HCT116 (cell line): ENCODE measurements at regions not wholly inside any gene's neighbourhood (a gene's known extent, or its start where the extent isn't known, plus 50 kb on each side); places are given as distances from the start of the nearest gene placed in this dataset.

ENCODE experiments used
- ATAC-seq: fragments of 200-7000 bp; cut with Tn5 transposase; 2 replicates; pipeline ENCODE4 v1.9.1; 2020; ENCODE audit warnings: mild to moderate bottlenecking, moderate library complexity
- BruUV-seq: library from RNA; stranded (reverse); fragments of 400-500 nt; replicated peaks from 2 replicates; lab custom pipeline; 2021; lab: Mats Ljungman, UMichigan
- CTCF ChIA-PET: fragments of 300-600 bp; sonication (Branson Sonifier 250); formaldehyde crosslinking; loops from one replicate; lab custom pipeline; 2021; ENCODE audit warnings: antibody characterized with exemption; lab: Charles Lee
- POLR2A ChIA-PET: fragments of 300-600, 350-600 bp; sonication (Branson Sonifier 250); formaldehyde crosslinking; loops from one replicate; lab custom pipeline; 2021; ENCODE audit warnings: antibody characterized with exemption; lab: Charles Lee
- RAD21 ChIA-PET, 2 experiments: fragments of 300-600 bp; sonication (Branson Sonifier 250); formaldehyde crosslinking; loops; one replicate each; lab custom pipeline; 2023; ENCODE audit warnings: low total read pairs in 2 of 2; ENCODE audit not compliant: uncharacterized antibody in 2 of 2, unreplicated experiment in 2 of 2, low non-redundant PET in 1 of 2; lab: Charles Lee
- DNase-seq: peaks from one replicate; pipeline ENCODE4 v3.0.0-alpha.2; 2010; ENCODE audit warnings: low read depth, low spot score
- H2AFZ ChIP-seq: fragments of 200-600 bp; shearing (Covaris generic), sonication (generic); 2 replicates; pipeline ENCODE4 v1.6.1; 2017; ENCODE audit warnings: low read depth, mixed run types, mixed read lengths, antibody characterized with exemption, low read length; ENCODE audit not compliant: poor library complexity, severe bottlenecking
- H3K27ac ChIP-seq: 2 replicates; pipeline ENCODE4 v1.5.1; 2012; ENCODE audit warnings: low read depth, low read length
- H3K27me3 ChIP-seq: fragments of 200-600 bp; sonication (generic); 2 replicates; pipeline ENCODE4 v1.6.1; 2016; ENCODE audit warnings: mixed run types, low read length, mixed read lengths; ENCODE audit not compliant: insufficient read depth
- H3K36me3 ChIP-seq, 2 experiments: fragments of 200-500 bp in 1 of 2; fragments of 200-600 bp in 1 of 2; sonication (Bioruptor generic) in 1 of 2; sonication (generic) in 1 of 2; 2 replicates each; pipeline versions ENCODE4 v1.5.1 to v1.6.1; 2014 to 2016; ENCODE audit warnings: low read length in 2 of 2, inconsistent platforms in 1 of 2, mixed read lengths in 1 of 2, mixed run types in 1 of 2; ENCODE audit not compliant: insufficient read depth in 2 of 2, control insufficient read depth in 1 of 2
- H3K4me1 ChIP-seq, 2 experiments: fragments of 200-600 bp in 1 of 2; sonication (generic) in 1 of 2; 2 replicates each; pipeline versions ENCODE4 v1.5.1 to v1.6.1; 2012 to 2017; ENCODE audit warnings: low read length in 2 of 2, inconsistent platforms in 1 of 2, mild to moderate bottlenecking in 1 of 2, mixed read lengths in 1 of 2, mixed run types in 1 of 2, moderate library complexity in 1 of 2; ENCODE audit not compliant: insufficient read depth in 2 of 2, control insufficient read depth in 1 of 2
- H3K4me2 ChIP-seq: fragments of 200-600 bp; sonication (generic); 2 replicates; pipeline ENCODE4 v1.6.1; 2017; ENCODE audit warnings: mixed run types, low read length, mixed read lengths
- H3K4me3 ChIP-seq, 2 experiments: fragments of 200-600 bp in 1 of 2; sonication (generic) in 1 of 2; replicated peaks in 1 of 2; 2 replicates each; pipeline ENCODE4 v1.5.1; 2011 to 2016; ENCODE audit warnings: low read length in 2 of 2, control low read depth in 1 of 2, low read depth in 1 of 2, mild to moderate bottlenecking in 1 of 2, mixed read lengths in 1 of 2, mixed run types in 1 of 2
- H3K79me2 ChIP-seq: fragments of 200-600 bp; sonication (generic); 2 replicates; pipeline ENCODE4 v1.6.1; 2017; ENCODE audit warnings: mild to moderate bottlenecking, mixed run types, low read length, moderate library complexity, mixed read lengths; ENCODE audit not compliant: insufficient read depth
- H3K9ac ChIP-seq: fragments of 200-600 bp; sonication (generic); 2 replicates; pipeline ENCODE4 v1.6.1; 2016; ENCODE audit warnings: low read length, mixed read lengths
- H3K9me2 ChIP-seq: fragments of 200-600 bp; sonication (generic), shearing (Covaris generic); 2 replicates; pipeline ENCODE4 v1.6.1; 2017; ENCODE audit warnings: mixed run types, mild to moderate bottlenecking, moderate library complexity; ENCODE audit not compliant: insufficient read depth
- H3K9me3 ChIP-seq, 2 experiments: fragments of 200-500 bp in 1 of 2; fragments of 200-600 bp in 1 of 2; sonication (Bioruptor generic) in 1 of 2; sonication (generic) in 1 of 2; 2 replicates each; pipeline ENCODE4 v1.6.1; 2014 to 2017; ENCODE audit warnings: low read length in 2 of 2, mixed read lengths in 2 of 2, inconsistent platforms in 1 of 2, low read depth in 1 of 2, mild to moderate bottlenecking in 1 of 2, mixed run types in 1 of 2, moderate library complexity in 1 of 2; ENCODE audit not compliant: control insufficient read depth in 1 of 2, insufficient read depth in 1 of 2
- H4K20me1 ChIP-seq: fragments of 200-600 bp; sonication (generic), shearing (Covaris generic); 2 replicates; pipeline ENCODE4 v1.6.1; 2017; ENCODE audit warnings: mixed run types, mild to moderate bottlenecking, moderate library complexity; ENCODE audit not compliant: insufficient read depth
- CBX3 ChIP-seq: IDR thresholded peaks from 2 replicates; pipeline ENCODE4 v1.6.1; 2012; ENCODE audit warnings: low read depth
- CTCF ChIP-seq, 3 experiments: fragments of 200-600 bp in 1 of 3; sonication (generic) in 1 of 3; IDR thresholded peaks in 2 of 3; conservative IDR thresholded peaks in 1 of 3; 2 replicates each; pipeline ENCODE4 v1.5.1; 2012 to 2017; ENCODE audit warnings: low read depth in 2 of 3, low read length in 2 of 3, antibody characterized with exemption in 1 of 3, borderline replicate concordance in 1 of 3, control low read depth in 1 of 3, mild to moderate bottlenecking in 1 of 3, mixed read lengths in 1 of 3, mixed run types in 1 of 3, moderate library complexity in 1 of 3; ENCODE audit not compliant: insufficient read depth in 1 of 3
- ELF1 ChIP-seq: IDR thresholded peaks from 2 replicates; pipeline ENCODE4 v1.6.1; 2012; ENCODE audit warnings: low read depth, borderline replicate concordance
- EZH2 ChIP-seq: fragments of 200-600 bp; sonication (generic); IDR thresholded peaks from 2 replicates; pipeline ENCODE4 v1.6.1; 2017; ENCODE audit warnings: antibody characterized with exemption, mixed run types
- JUND ChIP-seq: IDR thresholded peaks from 2 replicates; pipeline ENCODE4 v1.6.1; 2012
- POLR2AphosphoS5 ChIP-seq: IDR thresholded peaks from 2 replicates; pipeline ENCODE4 v1.6.1; 2011; ENCODE audit warnings: mild to moderate bottlenecking, low read depth, low read length, moderate library complexity
- RAD21 ChIP-seq: IDR thresholded peaks from 2 replicates; pipeline ENCODE4 v1.6.1; 2012; ENCODE audit warnings: low read depth, mild to moderate bottlenecking
- SIN3A ChIP-seq: IDR thresholded peaks from 2 replicates; pipeline ENCODE4 v1.6.1; 2012; ENCODE audit warnings: low read depth
- SP1 ChIP-seq: IDR thresholded peaks from 2 replicates; pipeline ENCODE4 v1.6.1; 2012; ENCODE audit warnings: low read depth
- SRF ChIP-seq: IDR thresholded peaks from 2 replicates; pipeline ENCODE4 v1.6.1; 2012; ENCODE audit warnings: low read depth
- TCF7L2 ChIP-seq: IDR thresholded peaks from 2 replicates; pipeline ENCODE4 v1.7.0; 2011; ENCODE audit warnings: borderline replicate concordance, inconsistent platforms; ENCODE audit not compliant: insufficient read depth, insufficient read length; ENCODE audit errors: extremely low read depth
- ZFX ChIP-seq: fragments of 450-650 bp; IDR thresholded peaks from 2 replicates; pipeline ENCODE4 v1.6.1; 2017
- ZNF274 ChIP-seq: fragments of 200-500 bp; sonication (Bioruptor generic); IDR thresholded peaks from 2 replicates; pipeline ENCODE4 v1.6.1; 2014; ENCODE audit warnings: mild to moderate bottlenecking, low read depth, low read length, inconsistent platforms
- intact Hi-C: fragments of 100-400 bp; cut with micrococcal nuclease; formaldehyde crosslinking; loops from 2 replicates; pipeline ENCODE4 v1.10.0; 2022
- TF ChIP-seq, protein P1 (sequence below): IDR thresholded peaks from 2 replicates; pipeline ENCODE4 v1.6.1; 2012
- TF ChIP-seq, protein P2 (sequence below): IDR thresholded peaks from 2 replicates; pipeline ENCODE4 v1.6.1; 2012; ENCODE audit warnings: low read depth
- TF ChIP-seq, protein P3 (sequence below): IDR thresholded peaks from 2 replicates; pipeline ENCODE4 v1.6.1; 2012

DNA sequence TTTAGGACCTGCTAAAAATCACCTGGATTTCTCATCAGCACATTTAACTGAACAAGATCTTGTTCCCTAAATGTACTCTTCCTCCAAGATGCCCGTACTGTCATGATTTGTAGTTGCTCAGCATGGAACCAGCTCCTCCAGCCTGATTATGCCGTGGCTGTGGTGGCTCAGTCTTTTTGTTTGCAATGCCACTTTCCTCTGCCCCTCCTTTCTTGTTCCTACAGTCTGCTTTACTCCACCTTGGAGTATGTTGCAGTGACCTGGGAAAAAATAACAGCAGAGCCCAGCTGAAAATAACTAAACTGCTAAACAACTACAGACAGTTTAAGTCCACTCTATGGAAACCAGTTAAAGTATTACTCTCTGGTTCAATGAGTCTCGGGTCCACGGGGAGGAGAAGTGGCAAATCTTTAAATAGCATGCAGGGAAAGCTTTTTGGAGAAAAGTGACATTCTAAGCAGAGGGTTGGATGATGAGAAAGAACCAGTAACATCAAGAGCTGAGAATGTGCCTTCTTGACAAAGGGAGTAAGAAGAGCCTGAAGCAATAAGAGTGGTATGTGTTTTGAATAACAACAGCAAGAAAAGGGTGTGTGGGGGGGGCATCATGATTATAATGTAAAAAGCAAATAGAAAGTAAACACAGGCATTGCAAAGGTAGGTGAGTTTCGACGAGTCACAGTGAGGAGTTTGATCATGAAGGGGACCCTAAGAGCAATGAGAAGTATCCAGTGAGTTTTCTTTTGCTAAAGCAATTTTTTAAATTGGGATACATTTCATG, 225.7 kb downstream of the TMX3 start (continued):
- TF ChIP-seq, protein P1, sequence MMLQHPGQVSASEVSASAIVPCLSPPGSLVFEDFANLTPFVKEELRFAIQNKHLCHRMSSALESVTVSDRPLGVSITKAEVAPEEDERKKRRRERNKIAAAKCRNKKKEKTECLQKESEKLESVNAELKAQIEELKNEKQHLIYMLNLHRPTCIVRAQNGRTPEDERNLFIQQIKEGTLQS: no peak
- TF ChIP-seq ZNF274: no peak
- TF ChIP-seq, protein P2, sequence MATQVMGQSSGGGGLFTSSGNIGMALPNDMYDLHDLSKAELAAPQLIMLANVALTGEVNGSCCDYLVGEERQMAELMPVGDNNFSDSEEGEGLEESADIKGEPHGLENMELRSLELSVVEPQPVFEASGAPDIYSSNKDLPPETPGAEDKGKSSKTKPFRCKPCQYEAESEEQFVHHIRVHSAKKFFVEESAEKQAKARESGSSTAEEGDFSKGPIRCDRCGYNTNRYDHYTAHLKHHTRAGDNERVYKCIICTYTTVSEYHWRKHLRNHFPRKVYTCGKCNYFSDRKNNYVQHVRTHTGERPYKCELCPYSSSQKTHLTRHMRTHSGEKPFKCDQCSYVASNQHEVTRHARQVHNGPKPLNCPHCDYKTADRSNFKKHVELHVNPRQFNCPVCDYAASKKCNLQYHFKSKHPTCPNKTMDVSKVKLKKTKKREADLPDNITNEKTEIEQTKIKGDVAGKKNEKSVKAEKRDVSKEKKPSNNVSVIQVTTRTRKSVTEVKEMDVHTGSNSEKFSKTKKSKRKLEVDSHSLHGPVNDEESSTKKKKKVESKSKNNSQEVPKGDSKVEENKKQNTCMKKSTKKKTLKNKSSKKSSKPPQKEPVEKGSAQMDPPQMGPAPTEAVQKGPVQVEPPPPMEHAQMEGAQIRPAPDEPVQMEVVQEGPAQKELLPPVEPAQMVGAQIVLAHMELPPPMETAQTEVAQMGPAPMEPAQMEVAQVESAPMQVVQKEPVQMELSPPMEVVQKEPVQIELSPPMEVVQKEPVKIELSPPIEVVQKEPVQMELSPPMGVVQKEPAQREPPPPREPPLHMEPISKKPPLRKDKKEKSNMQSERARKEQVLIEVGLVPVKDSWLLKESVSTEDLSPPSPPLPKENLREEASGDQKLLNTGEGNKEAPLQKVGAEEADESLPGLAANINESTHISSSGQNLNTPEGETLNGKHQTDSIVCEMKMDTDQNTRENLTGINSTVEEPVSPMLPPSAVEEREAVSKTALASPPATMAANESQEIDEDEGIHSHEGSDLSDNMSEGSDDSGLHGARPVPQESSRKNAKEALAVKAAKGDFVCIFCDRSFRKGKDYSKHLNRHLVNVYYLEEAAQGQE: no peak
- TF ChIP-seq JUND: no peak

DNA sequence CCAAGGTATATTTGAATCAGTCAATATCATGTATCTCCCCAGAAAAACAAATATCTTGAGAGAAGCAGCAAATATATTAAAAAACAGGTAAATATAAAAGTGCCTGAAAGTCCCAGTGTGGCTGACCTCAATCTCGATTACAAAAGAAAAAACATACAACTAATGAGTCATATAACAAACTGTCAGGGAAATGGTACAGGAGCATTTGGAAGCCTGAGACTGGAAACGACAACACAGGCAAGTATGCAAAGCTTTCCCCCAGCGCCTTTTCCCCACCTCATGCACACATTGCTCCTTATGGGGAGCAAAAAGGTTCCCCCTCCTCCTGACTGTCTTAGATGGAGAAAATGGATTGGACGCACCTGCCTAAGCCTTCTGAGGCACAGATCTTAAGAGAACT, 230.7 kb downstream of the TMX3 start:
- no peak overlapping the region for H3K27ac ChIP-seq
- no peak for ATAC-seq
- H3K4me3 ChIP-seq: no peak overlapping the region
- no peaks in the 10 kb centered on the region for H3K27me3 ChIP-seq
- BruUV-seq: no TSS peak
- ChIA-PET RAD21 (no interaction called here), CTCF (no interaction called here), POLR2A (no interaction called here)
- no peak overlapping the region for H3K4me2 ChIP-seq
- H3K4me1 ChIP-seq: no peaks in the 10 kb centered on the region
- DNase-seq: no peak
- no peaks in the 10 kb centered on the region for H3K36me3 ChIP-seq
- H4K20me1 ChIP-seq: no peaks in the 10 kb centered on the region
- peaks cover 10 to 17% of the 10 kb centered on the region in 2 experiments; a peak in 2 of 4 replicates for H3K9me3 ChIP-seq
- H2AFZ ChIP-seq: no peak overlapping the region
- H3K9ac ChIP-seq: no peak overlapping the region
- intact Hi-C loops: no loop called here
- H3K9me2 ChIP-seq: no peaks in the 10 kb centered on the region
- H3K79me2 ChIP-seq: no peaks in the 10 kb centered on the region
- TF ChIP-seq RAD21 (no peak), CBX3 (no peak), CTCF (IDR thresholded peaks at IDR 0.05 in 2 of 3, conservative IDR thresholded peaks at IDR 0.05 in 1 of 3; ENCODE audit: borderline replicate concordance in 1 of 3, insufficient read depth in 1 of 3, low read depth in 2 of 3, low read length in 2 of 3) (no peak), POLR2AphosphoS5 (no peak), ZFX (no peak), SRF (no peak), SP1 (no peak), TCF7L2 (no peak), SIN3A (no peak), ELF1 (no peak), EZH2 (no peak)
- TF ChIP-seq, protein P3, sequence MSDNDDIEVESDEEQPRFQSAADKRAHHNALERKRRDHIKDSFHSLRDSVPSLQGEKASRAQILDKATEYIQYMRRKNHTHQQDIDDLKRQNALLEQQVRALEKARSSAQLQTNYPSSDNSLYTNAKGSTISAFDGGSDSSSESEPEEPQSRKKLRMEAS: no peak
- TF ChIP-seq, protein P2: no peak
